HCT116 (cell line): ENCODE measurements at regions not wholly inside any gene's neighbourhood (a gene's known extent, or its start where the extent isn't known, plus 50 kb on each side); places are given as distances from the start of the nearest gene placed in this dataset.

ENCODE experiments used
- ATF3 ChIP-seq: IDR thresholded peaks from 2 replicates; pipeline ENCODE4 v1.6.1; 2012
- CBX3 ChIP-seq: IDR thresholded peaks from 2 replicates; pipeline ENCODE4 v1.6.1; 2012; ENCODE audit warnings: low read depth
- EGR1 ChIP-seq: IDR thresholded peaks from 2 replicates; pipeline ENCODE4 v1.6.1; 2012; ENCODE audit warnings: low read depth
- ELF1 ChIP-seq: IDR thresholded peaks from 2 replicates; pipeline ENCODE4 v1.6.1; 2012; ENCODE audit warnings: low read depth, borderline replicate concordance
- EZH2 ChIP-seq: fragments of 200-600 bp; sonication (generic); IDR thresholded peaks from 2 replicates; pipeline ENCODE4 v1.6.1; 2017; ENCODE audit warnings: antibody characterized with exemption, mixed run types
- EZH2phosphoT487 ChIP-seq: fragments of 200-600 bp; IDR thresholded peaks from 2 replicates; pipeline ENCODE4 v1.6.1; 2018; ENCODE audit warnings: antibody characterized with exemption, borderline replicate concordance
- JUND ChIP-seq: IDR thresholded peaks from 2 replicates; pipeline ENCODE4 v1.6.1; 2012
- POLR2A ChIP-seq: IDR thresholded peaks from 2 replicates; pipeline ENCODE4 v1.7.0; 2011; ENCODE audit warnings: borderline replicate concordance; ENCODE audit not compliant: insufficient read depth, insufficient read length; ENCODE audit errors: extremely low read depth
- POLR2AphosphoS5 ChIP-seq: IDR thresholded peaks from 2 replicates; pipeline ENCODE4 v1.6.1; 2011; ENCODE audit warnings: mild to moderate bottlenecking, low read depth, low read length, moderate library complexity
- SIN3A ChIP-seq: IDR thresholded peaks from 2 replicates; pipeline ENCODE4 v1.6.1; 2012; ENCODE audit warnings: low read depth
- TF ChIP-seq, protein P1 (sequence below), 3 experiments: fragments of 200-600 bp in 1 of 3; sonication (generic) in 1 of 3; IDR thresholded peaks in 2 of 3; conservative IDR thresholded peaks in 1 of 3; 2 replicates each; pipeline ENCODE4 v1.5.1; 2012 to 2017; ENCODE audit warnings: low read depth in 2 of 3, low read length in 2 of 3, antibody characterized with exemption in 1 of 3, borderline replicate concordance in 1 of 3, control low read depth in 1 of 3, mild to moderate bottlenecking in 1 of 3, mixed read lengths in 1 of 3, mixed run types in 1 of 3, moderate library complexity in 1 of 3; ENCODE audit not compliant: insufficient read depth in 1 of 3
- TF ChIP-seq, protein P2 (sequence below): IDR thresholded peaks from 2 replicates; pipeline ENCODE4 v1.6.1; 2012
- TF ChIP-seq, protein P3 (sequence below): IDR thresholded peaks from 2 replicates; pipeline ENCODE4 v1.6.1; 2012; ENCODE audit warnings: low read depth

DNA sequence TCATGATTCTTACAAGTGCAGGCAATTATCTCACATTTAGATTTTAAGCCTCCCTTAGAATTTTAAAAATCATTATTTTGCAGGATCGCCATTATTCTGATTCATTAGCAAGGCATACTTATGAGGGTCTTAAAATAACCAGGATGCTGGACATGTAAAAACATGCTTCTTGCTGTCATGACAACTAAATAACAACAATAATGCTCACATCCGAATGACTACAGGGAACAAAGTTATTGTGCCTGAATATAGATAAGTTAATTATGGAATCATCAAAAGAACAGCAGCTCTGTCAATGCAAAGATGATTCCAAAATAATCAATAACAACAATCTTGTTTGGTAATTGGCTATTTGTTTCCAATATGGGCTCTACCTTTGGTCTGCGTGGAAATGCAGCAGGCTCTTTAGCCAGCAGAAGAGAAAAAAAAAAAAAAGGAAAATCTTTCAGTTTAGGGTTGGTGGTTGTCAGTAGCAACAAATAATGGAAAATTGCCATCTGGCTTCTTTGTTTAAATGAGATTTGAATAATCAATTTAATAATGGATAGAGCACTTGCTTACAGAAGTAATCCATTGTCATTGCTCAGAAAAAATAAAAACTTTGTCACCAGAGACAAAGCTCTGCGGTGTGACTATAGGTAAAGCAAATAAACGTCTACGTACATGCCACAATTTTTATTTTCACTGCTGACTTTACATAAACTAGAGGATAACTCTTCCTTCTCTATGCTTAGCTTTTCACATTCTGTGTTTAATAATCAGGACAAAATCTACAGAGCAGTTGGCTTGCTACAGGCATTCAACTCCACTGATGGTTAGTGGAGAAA lies 468.9 kb upstream of the TSHZ3 start:
- TF ChIP-seq, protein P1, sequence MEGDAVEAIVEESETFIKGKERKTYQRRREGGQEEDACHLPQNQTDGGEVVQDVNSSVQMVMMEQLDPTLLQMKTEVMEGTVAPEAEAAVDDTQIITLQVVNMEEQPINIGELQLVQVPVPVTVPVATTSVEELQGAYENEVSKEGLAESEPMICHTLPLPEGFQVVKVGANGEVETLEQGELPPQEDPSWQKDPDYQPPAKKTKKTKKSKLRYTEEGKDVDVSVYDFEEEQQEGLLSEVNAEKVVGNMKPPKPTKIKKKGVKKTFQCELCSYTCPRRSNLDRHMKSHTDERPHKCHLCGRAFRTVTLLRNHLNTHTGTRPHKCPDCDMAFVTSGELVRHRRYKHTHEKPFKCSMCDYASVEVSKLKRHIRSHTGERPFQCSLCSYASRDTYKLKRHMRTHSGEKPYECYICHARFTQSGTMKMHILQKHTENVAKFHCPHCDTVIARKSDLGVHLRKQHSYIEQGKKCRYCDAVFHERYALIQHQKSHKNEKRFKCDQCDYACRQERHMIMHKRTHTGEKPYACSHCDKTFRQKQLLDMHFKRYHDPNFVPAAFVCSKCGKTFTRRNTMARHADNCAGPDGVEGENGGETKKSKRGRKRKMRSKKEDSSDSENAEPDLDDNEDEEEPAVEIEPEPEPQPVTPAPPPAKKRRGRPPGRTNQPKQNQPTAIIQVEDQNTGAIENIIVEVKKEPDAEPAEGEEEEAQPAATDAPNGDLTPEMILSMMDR (IDR thresholded peaks at IDR 0.05 in 2 of 3, conservative IDR thresholded peaks at IDR 0.05 in 1 of 3; ENCODE audit: borderline replicate concordance in 1 of 3, insufficient read depth in 1 of 3, low read depth in 2 of 3, low read length in 2 of 3): no peak
- TF ChIP-seq EZH2phosphoT487 (no peak), EZH2 (no peak), POLR2A (no peak), SIN3A (no peak), JUND (no peak), POLR2AphosphoS5 (no peak), CBX3 (no peak), ELF1 (no peak), ATF3 (no peak), EGR1 (no peak)
- TF ChIP-seq, protein P2, sequence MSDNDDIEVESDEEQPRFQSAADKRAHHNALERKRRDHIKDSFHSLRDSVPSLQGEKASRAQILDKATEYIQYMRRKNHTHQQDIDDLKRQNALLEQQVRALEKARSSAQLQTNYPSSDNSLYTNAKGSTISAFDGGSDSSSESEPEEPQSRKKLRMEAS: no peak
- TF ChIP-seq, protein P3, sequence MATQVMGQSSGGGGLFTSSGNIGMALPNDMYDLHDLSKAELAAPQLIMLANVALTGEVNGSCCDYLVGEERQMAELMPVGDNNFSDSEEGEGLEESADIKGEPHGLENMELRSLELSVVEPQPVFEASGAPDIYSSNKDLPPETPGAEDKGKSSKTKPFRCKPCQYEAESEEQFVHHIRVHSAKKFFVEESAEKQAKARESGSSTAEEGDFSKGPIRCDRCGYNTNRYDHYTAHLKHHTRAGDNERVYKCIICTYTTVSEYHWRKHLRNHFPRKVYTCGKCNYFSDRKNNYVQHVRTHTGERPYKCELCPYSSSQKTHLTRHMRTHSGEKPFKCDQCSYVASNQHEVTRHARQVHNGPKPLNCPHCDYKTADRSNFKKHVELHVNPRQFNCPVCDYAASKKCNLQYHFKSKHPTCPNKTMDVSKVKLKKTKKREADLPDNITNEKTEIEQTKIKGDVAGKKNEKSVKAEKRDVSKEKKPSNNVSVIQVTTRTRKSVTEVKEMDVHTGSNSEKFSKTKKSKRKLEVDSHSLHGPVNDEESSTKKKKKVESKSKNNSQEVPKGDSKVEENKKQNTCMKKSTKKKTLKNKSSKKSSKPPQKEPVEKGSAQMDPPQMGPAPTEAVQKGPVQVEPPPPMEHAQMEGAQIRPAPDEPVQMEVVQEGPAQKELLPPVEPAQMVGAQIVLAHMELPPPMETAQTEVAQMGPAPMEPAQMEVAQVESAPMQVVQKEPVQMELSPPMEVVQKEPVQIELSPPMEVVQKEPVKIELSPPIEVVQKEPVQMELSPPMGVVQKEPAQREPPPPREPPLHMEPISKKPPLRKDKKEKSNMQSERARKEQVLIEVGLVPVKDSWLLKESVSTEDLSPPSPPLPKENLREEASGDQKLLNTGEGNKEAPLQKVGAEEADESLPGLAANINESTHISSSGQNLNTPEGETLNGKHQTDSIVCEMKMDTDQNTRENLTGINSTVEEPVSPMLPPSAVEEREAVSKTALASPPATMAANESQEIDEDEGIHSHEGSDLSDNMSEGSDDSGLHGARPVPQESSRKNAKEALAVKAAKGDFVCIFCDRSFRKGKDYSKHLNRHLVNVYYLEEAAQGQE: no peak
